Heart left ventricle (tissue), 13 donors: ENCODE measurements at regions not wholly inside any gene's neighbourhood (a gene's known extent, or its start where the extent isn't known, plus 50 kb on each side); places are given as distances from the start of the nearest gene placed in this dataset.

Experiments used
- CTCF ChIP-seq, 12 donors: fragments of 200-600 bp; sonication (generic) in 4 of 12; IDR thresholded peaks; one replicate each; pipeline versions ENCODE4 v1.5.0 to v1.8.0; 2018 to 2022; ENCODE audit warnings: antibody characterized with exemption in 12 of 12, mild to moderate bottlenecking in 5 of 12
- POLR2A ChIP-seq, 2 donors: fragments of 450-650 bp; IDR thresholded peaks; one replicate each; pipeline ENCODE4 v1.6.1; 2017; ENCODE audit warnings: antibody characterized with exemption in 2 of 2, mild to moderate bottlenecking in 2 of 2, moderate library complexity in 2 of 2
- donor health status: ischemic (EF 13 %, LVEDD 7.1; RV severe dilation, severe dysfunction).
- donor health status: DM: no; HTN: yes; CAD: no.
- donor health status: DM: no; HTN: no; CAD: no.
- donor health status: ischemic (EF 25% LVEDD 6.9; RV normal size, moderate dysfunction).
- donor health status: ischemic (EF 25% LVEDD 5.7; RV mildly dilated, moderate dysfunction).
- donor health status: ischemic (EF 35%, LVEDD 5.7; RV mildly dilated, moderate dysfunction).
- donor health status: nonischemic (EF 11% LVEDD 7.7; RV severe dilation, severe dysfunction).
- donor health status: DM: yes; HTN: yes; CAD: no.
- donor health status: PGD.
- donor health status: ischemic (EF 29% LVEDD 5.4; RV normal size, mild dysfunction).
- donor health status: nonischemic (EF 23%, LVEDD 6.1; RV moderate dilation, normal function).

DNA sequence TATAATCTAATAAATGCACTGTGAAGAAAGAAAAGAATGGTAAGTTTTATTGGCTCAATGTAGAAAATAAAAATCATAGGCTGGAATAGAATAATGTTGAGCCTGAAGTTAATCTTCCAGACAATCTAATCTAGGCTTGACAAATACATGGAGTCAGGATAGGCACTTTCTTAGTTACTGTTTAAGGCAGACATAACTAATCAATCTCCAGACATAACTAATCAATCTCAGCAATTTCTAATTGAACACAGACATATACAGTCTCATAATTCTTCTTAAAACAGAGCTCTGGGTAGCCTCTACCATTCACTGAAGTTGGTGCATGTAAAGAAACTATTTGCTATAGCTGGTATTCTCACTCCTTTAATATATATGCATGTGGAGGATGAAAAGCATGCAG, 150.1 kb upstream of the CTAGE1 start:
- TF ChIP-seq CTCF (IDR thresholded peaks at IDR 0.05) (no peak), POLR2A (IDR thresholded peaks at IDR 0.05) (no peak)
